NCI-H2029 treated with DMSO at 0.1 percent for 48 hours (cell line): ENCODE measurements at regions not wholly inside any gene's neighbourhood (a gene's known extent, or its start where the extent isn't known, plus 50 kb on each side); places are given as distances from the start of the nearest gene placed in this dataset.
"Not testable (repeated sequence)": the region's sequence is repeated elsewhere in the genome, so short reads cannot be mapped to it uniquely, and the experiment has no call there.

Experiments used
- DNase-seq: peaks from one replicate; lab custom pipeline; 2025; lab: John Stamatoyannopoulos, UW

- no peak for DNase-seq
These were observed 419.9 kb upstream of the RUNX1 start for GRCh38 chr21:35468991-35469390.

GRCh38 chr21:35467566-35467965 is 418.5 kb upstream of the RUNX1 start:
- no peak for DNase-seq

DNA sequence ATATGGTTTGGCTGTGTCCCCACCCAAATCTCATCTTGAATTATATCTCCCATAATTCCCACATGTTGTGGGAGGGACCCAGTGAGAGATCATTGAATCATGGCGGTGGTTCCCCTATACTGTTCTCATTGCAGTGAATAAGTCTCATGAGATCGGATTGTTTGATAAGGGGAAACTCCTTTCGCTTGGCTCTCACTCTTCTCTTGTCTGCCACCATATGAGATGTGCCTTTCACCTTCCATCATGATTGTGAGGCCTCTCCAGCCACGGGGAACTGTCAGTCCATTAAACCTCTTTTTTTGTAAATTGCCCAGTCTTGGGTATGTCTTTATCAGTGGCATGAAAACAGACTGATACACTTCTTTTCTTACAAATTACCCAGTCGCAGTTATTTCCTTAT is 417.6 kb upstream of the RUNX1 start:
- DNase-seq, result not testable (repeated sequence)

DNA sequence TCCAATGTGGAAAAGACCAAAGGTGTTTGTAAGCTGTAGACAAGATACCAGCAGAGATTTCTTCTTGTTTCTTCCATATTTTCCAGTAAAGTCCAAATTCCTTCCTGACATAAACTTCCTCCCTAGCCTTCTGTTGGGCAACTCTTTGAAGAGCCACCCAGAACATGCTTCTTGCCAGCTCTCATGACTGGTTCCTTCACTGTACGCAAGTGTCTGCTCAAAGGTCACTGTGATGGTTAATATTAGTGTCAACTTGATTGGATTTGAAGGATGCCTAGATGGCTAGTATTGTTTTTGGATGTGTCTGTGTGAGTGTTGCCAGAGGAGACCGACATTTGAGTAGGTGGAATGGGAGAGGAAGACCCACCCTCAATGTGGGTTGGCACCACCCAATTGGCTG is 416.6 kb upstream of the RUNX1 start:
- DNase-seq, result no peak

DNA sequence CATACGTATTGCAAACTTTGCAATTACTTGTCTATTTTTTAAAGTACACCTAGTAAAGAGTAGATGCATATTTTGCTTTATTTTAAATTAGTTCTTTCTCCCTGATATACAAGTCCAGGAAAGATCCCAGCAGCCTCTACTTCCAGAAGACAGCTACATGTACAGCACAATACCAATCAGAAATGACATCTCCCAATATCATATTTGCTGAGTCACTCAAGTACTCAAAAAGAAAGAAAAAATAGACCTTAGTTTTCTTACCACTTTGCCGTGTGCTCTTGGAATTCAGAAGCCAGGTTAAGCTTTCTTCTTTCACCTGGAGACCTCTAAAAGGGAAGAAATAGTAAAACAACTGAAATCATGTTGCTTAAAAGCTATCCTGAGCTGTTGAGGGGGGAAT is 412.6 kb upstream of the RUNX1 start:
- no peak for DNase-seq

DNA sequence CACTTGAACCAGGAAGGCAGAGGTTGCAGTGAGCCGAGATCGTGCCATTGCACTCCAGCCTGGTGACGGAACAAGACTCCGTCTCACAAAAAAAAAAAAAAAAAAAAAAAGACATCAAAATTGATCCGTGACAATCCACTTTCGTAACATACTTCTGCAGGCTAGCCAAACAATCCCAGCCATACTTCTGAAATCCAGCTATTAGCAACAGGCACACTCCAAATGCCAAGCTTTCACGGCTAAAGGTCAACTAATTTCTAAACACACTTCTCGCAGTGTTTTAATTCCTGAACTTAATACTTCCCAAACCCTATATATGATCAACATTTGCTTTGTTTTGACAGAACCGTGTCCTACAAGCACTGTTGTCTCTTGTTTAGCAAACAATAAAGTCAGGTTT is 411.3 kb upstream of the RUNX1 start:
- DNase-seq, result no peak

- DNase-seq, result no peak
These were observed 409.3 kb upstream of the RUNX1 start for GRCh38 chr21:35458405-35458804.

DNA sequence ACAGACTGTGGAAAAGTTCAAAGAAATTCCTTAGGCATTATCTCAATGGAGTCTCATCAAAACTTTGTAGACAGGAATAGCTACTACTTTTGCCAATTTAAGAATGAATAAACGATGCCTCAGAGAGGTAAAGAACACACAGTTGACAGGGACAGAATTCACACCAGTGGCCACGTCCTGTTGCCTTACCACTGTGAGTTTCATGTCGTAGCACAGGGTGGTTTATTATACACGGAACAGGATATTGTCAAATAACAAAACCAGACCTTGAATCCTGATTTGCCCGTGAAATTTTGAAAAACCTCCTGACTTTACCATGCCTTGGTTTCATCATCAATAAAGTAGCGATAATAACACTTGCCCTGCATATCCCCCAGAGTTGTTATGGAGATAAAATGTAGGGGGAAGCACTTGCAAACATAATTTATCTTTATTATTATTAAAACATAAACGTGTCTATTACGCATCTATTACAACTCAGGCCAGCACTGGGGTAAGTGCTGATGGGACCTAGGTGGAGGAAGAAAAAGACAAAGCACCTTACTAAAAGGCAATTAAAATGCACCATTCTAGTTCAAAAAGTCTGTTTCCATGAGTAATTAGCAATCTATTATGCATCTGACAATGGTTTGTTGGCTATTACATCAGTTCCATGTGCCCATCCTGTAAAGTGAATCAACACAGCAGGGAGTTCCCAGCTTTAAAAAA is 408.1 kb upstream of the RUNX1 start:
- DNase-seq, result no peak

DNA sequence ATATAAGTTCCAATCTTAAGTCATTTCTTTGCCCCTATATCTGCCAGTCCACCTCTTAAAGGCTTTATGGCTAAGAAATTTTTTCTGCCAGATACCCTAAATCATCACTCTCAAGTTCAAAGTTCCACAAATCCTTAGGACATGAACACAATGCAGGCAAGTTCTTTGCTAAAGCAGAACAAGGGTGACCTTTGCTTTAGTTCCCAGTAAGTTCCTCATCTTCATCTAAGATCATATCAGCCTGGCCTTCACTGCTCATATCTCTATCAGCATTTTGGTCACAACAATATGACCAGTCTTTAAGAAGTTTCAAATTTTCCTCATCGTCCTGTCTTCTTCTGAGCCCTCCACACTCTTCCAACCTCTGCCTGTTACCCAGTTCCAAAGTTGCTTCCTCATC is 402.2 kb upstream of the RUNX1 start:
- DNase-seq, result no peak

DNA sequence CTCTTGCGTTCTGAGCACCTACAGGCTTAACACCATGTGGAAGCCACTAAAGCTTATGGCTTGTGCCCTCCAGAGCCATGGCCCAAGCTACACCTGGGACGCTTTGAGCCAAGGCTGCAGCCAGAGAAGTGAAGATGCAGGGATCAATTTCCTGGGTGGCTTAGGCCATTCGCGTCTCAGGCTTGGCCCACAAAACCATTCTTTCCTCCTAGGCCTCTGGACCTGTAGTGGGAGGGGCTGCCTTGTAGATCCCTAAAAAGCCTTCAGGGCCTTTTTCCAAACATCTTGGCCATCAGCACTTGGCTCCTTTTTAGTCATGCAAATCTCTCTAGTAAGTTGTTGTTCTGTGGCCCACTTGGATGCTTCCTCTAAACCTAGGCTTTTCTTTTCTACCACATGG is 401.7 kb upstream of the RUNX1 start:
- no peak for DNase-seq

DNA sequence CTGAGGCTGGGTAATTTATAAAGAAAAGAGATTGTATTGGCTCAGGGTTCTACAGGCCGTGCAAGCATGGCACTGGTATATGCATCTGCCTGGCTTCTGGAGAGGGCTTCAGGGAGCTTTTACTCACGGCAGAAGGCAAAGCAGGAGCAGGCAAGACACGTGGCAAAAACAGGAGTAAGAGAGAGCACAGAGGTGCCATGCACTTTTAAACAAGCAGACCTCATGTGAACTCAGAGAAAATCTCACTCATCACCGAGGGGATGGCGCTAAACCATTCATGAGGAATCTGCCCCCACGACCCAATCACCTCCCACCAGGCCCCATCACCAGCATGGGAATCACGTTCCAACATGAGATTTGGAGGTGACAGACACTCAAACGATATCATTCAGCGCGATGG is 400.7 kb upstream of the RUNX1 start:
- no peak for DNase-seq

DNA sequence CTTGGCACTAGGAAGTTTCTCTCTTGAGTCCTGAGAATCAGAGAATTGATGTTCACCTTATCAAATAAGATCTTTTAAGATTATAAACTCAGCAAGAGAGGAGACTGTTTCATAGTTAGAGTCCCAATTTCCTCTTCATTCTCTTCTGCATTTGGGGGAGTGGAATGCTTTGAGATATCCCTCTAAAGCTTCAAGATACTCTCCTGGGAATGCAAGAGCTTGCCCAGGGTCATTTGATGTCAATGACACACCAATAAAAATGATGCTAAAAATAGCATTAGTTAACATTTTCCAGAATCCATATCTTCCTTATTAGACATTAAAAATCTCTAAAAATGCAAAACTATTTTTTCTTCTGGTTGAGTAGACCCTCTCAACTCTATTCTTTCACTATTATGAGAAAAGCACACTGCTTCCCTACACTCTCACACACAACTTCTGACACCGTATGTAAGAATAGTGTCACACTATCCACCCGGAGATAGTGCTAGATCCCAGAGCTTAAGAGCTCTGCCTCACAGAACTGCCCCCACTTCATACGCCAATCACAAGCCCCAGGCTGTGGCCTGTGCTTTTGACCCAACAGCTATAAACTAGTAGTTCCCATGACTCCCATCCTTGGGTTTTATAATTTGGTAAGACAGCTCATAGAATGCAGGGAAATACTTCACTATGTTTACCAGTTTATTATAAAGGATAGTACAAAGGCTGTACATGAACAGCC is 399.9 kb upstream of the RUNX1 start:
- no peak for DNase-seq

DNA sequence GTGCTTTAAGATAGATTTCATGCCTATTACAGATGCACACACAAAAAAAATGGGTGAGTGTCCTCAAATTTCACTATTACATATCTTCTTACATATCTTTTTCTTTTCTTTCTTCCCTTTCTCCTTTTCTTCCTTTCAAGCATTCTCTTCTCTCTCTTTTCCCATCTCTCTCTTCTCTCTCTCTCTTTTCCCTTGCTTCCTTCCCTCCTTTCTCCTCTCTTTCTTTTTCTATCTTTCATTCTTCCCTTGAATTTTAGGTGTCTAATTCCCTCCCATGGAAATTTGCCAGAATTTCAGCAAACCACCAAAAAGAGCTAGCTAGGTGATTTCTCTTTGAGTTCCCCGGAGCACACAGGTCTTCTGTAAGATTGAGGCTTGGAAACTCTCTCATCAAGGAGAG is 395.3 kb upstream of the RUNX1 start:
- DNase-seq, result no peak

DNA sequence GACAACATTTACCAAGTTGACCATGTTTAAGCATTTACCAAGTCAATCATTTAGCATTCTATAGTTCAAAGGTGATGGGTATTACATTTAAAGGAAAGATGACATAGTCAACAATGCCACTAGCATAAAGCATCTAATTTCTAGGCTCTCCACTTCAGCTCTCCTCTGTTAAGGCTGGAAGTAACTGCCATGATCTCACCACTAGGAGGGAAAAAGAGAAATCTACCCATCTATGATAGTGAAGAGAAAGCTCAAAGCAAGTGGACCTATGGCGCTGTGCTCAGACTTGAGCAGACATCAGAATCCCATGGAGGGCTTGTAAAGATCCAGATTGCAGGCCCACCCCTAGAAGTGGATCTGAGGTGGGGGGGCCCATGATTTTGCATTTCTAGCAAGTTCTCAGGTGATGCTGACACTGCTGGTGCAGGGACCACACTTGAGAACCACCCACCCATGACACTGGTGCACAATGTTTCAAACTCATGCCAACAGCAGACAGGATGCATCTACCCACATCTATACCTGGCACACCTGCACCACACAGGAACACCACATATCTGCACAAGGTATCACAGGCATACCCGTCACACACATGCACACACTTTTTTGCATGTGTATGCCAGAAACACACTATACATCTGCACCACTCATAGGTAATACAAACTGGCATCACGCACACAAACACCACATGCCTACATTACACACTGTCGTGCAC is 392.9 kb upstream of the RUNX1 start:
- no peak for DNase-seq

- no peak for DNase-seq
These were observed 389.7 kb upstream of the RUNX1 start for GRCh38 chr21:35438643-35439404.

DNA sequence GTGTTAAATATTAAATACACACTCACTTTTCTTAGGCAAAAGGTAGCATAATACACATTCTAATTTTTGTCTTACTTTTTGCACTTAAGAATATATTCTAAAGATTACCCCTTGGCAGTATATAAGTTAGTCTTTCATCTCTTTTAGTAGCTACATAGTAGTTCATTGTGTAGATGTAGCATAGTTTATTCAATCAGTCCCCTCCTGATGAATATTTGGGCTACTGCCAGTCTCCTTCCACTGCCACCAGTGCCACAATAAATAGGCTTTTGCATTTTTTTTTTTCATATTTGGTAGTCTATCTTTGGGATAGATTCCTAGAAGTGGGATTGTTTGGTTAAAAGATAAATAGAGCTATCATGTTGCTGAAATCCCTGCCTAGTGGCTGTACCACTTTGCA is 388.8 kb upstream of the RUNX1 start:
- no peak for DNase-seq

DNA sequence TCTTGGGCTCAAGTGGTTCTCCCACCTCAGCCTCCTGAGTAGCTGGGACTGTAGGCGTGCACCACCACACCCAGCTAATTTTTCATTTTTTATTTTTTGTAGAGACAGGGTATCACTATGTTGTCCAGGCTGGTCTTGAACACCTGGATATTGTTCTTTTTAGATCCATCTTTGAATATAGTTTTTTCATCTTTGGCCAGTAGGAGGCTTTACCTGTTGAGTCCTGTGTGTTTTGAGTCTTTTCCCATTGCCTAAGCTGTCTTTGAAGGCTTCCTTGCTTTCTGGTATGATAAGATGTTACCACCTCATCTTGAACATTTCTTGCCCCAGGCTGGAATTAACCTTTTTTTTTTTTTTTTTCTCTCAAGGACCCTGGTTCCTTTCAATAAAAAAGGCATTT is 387.8 kb upstream of the RUNX1 start:
- no peak for DNase-seq

DNA sequence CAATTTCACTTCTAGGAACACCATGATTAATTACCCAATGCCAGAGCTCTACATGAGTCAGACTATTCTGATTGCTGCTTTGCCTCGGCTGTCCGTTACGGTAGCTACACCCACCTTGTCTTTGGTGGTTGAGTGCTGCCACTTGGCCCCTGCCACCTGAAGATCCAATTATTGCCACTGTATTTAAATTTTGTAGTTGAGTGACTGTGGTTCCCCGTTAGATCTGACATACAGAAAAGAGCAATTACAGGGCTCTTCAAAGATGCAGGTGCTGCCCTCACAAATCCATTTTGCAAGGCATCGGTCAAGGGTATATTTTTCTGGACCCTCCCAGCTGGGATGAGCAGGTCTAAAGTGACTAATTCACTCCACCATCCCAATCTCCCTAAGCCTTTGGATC is 383.5 kb upstream of the RUNX1 start:
- DNase-seq, result not testable (repeated sequence)

DNA sequence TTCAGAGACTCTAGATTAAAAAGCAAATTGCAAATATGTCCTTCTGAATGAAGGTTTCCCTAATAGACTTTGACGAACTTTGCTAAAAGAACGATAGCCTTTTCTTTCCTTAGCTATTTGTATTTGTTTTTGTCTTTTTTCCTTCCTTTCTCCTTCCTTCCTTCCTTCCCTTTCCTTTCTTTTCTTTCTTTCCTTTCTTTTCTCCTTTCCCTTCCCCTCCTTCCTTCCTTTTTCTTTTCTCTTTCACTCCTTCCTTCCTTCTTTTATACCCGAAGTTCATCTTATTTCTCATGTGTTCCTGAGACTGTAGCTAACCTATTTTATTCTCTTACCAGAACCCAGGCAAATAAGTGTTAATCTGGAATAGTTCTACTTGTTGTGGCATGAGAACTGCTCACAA is 381.2 kb upstream of the RUNX1 start:
- no peak for DNase-seq

DNA sequence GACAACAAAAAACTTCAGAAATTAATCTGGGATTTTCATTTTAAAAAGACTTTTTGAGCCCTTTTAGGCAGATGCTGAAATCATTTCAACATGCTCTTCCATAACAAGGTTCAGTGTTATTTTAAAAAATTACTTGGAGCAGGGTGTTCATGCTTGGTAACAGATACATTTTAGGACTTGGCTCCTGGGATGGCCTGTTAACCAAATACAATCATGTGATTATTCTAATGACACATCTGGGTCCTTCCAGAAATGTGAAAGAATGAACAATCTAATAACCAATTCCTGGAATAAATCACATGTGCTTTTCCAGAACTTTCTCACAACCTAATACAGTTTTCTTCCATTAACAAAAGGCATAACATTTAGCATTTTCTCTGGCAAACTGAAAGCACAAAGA is 379.8 kb upstream of the RUNX1 start:
- no peak for DNase-seq

GRCh38 chr21:35428489-35428888 is 379.4 kb upstream of the RUNX1 start:
- DNase-seq, result no peak

GRCh38 chr21:35428001-35428320 is 378.9 kb upstream of the RUNX1 start:
- DNase-seq, result no peak
